ENCODE measurements at regions not wholly inside any gene's neighbourhood (a gene's known extent, or its start where the extent isn't known, plus 50 kb on each side); places are given as distances from the start of the nearest gene placed in this dataset.

DNA sequence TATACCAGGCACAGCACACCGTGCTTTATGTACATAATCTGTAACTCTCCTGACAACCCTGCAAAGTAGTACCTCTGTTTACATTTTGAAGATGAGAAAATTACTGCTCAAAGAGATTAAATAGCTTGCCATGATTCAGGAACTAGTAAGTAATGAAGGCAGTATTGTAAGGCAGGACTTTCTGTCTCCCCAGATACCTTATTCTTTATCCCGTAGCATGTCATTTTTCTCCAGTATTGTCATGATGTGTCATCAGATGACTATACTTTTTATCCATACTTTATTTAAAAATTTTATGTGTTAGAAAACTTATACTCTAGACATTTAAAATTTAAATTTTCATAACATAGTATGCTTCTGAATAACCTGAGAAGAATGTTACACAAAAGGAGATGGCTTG is 188.3 kb upstream of the NUDT6 start:
- no peaks in the 10 kb centered on the region for H3K4me1 ChIP-seq (ENCODE audit: low read length)
- H3K4me2 ChIP-seq (ENCODE audit: low read length), result no peak overlapping the region
- no peak overlapping the region for H2AFZ ChIP-seq (ENCODE audit: low read depth, low read length)
- no peak overlapping the region for H3K27ac ChIP-seq (ENCODE audit: low read length)
- no peak overlapping the region for H3K4me3 ChIP-seq (ENCODE audit: low read length)
- H4K20me1 ChIP-seq (ENCODE audit: insufficient read depth, low read length), result no peaks in the 10 kb centered on the region
- H3K27me3 ChIP-seq (ENCODE audit: low read depth, low read length), result no peaks in the 10 kb centered on the region
- no peaks in the 10 kb centered on the region for H3K9me3 ChIP-seq (ENCODE audit: insufficient read depth, low read length)
- H3K36me3 ChIP-seq (replicated peaks; ENCODE audit: low read depth, low read length), result peaks cover 8% of the 10 kb centered on the region
- H3K79me2 ChIP-seq (ENCODE audit: low read length), result no peaks in the 10 kb centered on the region
- TF ChIP-seq, protein P1, sequence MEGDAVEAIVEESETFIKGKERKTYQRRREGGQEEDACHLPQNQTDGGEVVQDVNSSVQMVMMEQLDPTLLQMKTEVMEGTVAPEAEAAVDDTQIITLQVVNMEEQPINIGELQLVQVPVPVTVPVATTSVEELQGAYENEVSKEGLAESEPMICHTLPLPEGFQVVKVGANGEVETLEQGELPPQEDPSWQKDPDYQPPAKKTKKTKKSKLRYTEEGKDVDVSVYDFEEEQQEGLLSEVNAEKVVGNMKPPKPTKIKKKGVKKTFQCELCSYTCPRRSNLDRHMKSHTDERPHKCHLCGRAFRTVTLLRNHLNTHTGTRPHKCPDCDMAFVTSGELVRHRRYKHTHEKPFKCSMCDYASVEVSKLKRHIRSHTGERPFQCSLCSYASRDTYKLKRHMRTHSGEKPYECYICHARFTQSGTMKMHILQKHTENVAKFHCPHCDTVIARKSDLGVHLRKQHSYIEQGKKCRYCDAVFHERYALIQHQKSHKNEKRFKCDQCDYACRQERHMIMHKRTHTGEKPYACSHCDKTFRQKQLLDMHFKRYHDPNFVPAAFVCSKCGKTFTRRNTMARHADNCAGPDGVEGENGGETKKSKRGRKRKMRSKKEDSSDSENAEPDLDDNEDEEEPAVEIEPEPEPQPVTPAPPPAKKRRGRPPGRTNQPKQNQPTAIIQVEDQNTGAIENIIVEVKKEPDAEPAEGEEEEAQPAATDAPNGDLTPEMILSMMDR (IDR thresholded peaks at IDR 0.05; ENCODE audit: low read depth, low read length), result no peak
- no peak for TF ChIP-seq EZH2phosphoT487 (IDR thresholded peaks at IDR 0.05; ENCODE audit: low read depth)
- no peak overlapping the region for H3K9ac ChIP-seq (ENCODE audit: low read length)

DNA sequence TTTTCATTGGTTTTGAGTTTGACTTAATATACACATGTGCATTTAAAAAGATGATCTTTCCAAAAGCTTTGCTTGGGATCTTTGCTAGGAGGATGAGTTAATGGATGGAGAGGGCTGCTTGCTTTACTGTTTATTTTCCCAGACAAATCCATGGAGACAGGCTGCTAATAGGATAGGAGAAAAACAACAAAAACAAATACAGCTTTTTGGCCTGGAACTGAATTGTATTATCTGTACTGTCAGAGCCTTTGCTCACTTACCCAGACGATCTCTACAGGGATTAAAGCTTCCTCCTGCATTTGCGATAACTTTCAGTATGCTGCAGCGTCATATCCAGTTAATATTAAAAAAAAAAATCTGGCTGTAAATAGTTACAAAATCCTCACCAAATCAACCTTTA is 190.8 kb upstream of the NUDT6 start:
- Histone ChIP-seq H3K9ac (ENCODE audit: low read length) (no peak overlapping the region), H4K20me1 (ENCODE audit: insufficient read depth, low read length) (no peaks in the 10 kb centered on the region), H3K27ac (ENCODE audit: low read length) (no peak overlapping the region), H2AFZ (ENCODE audit: low read depth, low read length) (no peak overlapping the region), H3K4me3 (ENCODE audit: low read length) (no peak overlapping the region), H3K36me3 (replicated peaks; ENCODE audit: low read depth, low read length) (peaks cover 8% of the 10 kb centered on the region), H3K4me1 (ENCODE audit: low read length) (no peaks in the 10 kb centered on the region), H3K27me3 (ENCODE audit: low read depth, low read length) (no peaks in the 10 kb centered on the region), H3K4me2 (ENCODE audit: low read length) (no peak overlapping the region), H3K9me3 (ENCODE audit: insufficient read depth, low read length) (no peaks in the 10 kb centered on the region), H3K79me2 (ENCODE audit: low read length) (no peaks in the 10 kb centered on the region)
- no peak for TF ChIP-seq EZH2phosphoT487 (IDR thresholded peaks at IDR 0.05; ENCODE audit: low read depth)
- TF ChIP-seq, protein P1 (IDR thresholded peaks at IDR 0.05; ENCODE audit: low read depth, low read length), result no peak

DNA sequence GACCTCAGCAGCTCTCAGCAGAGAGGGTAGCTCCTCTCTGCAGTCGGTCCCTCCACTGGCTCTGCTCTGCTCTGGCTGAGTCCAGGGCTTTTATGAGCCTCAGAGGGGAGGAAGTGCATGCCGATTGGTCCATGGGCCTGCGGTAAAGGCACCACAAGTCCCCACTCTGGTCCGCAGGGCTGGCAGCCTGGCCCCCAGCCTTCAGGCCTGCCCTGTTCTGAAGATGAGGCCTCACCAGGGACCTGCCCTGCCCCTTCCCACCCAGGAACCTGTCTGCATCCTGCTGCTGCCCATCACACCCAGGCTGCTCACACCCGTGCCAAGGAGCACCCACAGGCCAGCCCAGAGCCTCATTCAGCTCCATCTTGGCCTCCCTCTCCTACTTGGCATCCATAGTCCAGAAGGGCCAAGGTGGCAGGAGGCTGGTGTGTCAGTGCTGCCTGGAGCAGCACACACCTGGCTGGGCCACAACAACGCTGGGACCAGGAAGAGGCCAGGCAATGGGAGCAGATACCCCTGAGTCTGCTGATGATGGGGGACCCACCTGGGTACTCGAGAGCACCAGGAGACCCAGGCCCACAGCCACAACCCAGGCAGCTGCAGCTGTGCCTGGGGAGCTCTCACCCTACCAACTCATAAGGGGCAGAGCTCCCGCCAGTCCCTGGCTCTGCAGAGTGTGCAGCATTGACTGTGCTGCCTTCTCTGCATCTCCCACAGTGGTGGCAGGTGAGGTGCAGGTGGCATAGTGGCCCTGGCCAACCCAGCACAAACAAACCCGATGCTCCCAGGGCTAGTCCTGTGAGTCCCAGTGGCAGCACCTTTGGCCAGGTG is 191.9 kb upstream of the NUDT6 start:
- TF ChIP-seq EZH2phosphoT487 (IDR thresholded peaks at IDR 0.05; ENCODE audit: low read depth), result no peak
- TF ChIP-seq, protein P1 (IDR thresholded peaks at IDR 0.05; ENCODE audit: low read depth, low read length), result no peak
- no peak overlapping the region for H3K4me2 ChIP-seq (ENCODE audit: low read length)
- H2AFZ ChIP-seq (ENCODE audit: low read depth, low read length), result no peak overlapping the region
- H3K36me3 ChIP-seq (replicated peaks; ENCODE audit: low read depth, low read length), result peaks cover 8% of the 10 kb centered on the region
- no peaks in the 10 kb centered on the region for H3K27me3 ChIP-seq (ENCODE audit: low read depth, low read length)
- H3K9me3 ChIP-seq (ENCODE audit: insufficient read depth, low read length), result no peaks in the 10 kb centered on the region
- H3K4me1 ChIP-seq (ENCODE audit: low read length), result no peaks in the 10 kb centered on the region
- no peaks in the 10 kb centered on the region for H3K79me2 ChIP-seq (ENCODE audit: low read length)
- no peak overlapping the region for H3K4me3 ChIP-seq (ENCODE audit: low read length)
- no peaks in the 10 kb centered on the region for H4K20me1 ChIP-seq (ENCODE audit: insufficient read depth, low read length)
- no peak overlapping the region for H3K9ac ChIP-seq (ENCODE audit: low read length)
- no peak overlapping the region for H3K27ac ChIP-seq (ENCODE audit: low read length)

DNA sequence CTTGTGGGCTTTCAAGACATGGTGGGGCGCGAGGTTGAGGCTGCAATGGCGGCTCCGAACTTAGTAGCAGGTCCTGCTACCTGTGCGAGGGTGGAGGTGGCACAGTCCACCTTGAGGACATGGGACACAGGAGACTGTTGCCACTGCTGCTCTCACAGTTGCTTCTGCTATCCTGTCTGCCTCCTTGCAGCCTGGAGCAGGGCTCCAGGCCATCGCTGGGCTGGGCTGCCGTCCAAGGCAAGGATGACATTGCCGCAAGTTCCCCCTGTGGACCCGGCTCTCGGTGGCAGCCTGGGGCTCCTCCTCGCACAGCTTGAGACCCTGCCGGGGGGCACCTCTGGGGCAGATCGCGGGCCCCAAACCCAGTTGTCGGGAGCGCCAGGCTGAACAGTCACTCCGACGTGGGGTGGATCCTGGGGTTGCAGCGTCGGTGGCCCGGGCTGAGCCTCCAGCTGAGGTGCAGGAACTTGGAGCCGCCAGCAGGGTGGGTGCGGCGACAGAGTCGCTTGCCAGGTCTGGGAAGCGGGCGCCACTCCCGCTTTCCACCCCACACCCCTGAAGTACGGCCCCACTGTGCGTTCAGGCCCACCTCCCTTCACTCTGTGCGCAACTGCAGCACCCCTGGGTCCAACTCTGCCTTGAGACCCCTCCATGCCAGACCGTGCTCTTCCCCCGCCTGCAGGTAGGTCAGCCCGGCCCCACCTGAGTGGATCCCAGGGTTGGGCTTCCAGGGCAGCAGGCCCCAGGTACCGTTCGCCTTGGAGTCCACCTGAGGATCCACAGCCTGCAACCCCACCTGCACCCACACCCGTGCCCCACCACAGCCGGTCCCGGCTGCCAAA is 192.7 kb upstream of the NUDT6 start:
- H3K4me1 ChIP-seq (ENCODE audit: low read length), result no peaks in the 10 kb centered on the region
- H3K9me3 ChIP-seq (ENCODE audit: insufficient read depth, low read length), result no peaks in the 10 kb centered on the region
- no peak overlapping the region for H3K4me2 ChIP-seq (ENCODE audit: low read length)
- no peaks in the 10 kb centered on the region for H3K79me2 ChIP-seq (ENCODE audit: low read length)
- H2AFZ ChIP-seq (ENCODE audit: low read depth, low read length), result no peak overlapping the region
- TF ChIP-seq, protein P1 (IDR thresholded peaks at IDR 0.05; ENCODE audit: low read depth, low read length), result no peak
- no peak for TF ChIP-seq EZH2phosphoT487 (IDR thresholded peaks at IDR 0.05; ENCODE audit: low read depth)
- H3K9ac ChIP-seq (ENCODE audit: low read length), result no peak overlapping the region
- H3K36me3 ChIP-seq (replicated peaks; ENCODE audit: low read depth, low read length), result peaks cover 8% of the 10 kb centered on the region
- no peak overlapping the region for H3K4me3 ChIP-seq (ENCODE audit: low read length)
- no peaks in the 10 kb centered on the region for H4K20me1 ChIP-seq (ENCODE audit: insufficient read depth, low read length)
- H3K27ac ChIP-seq (ENCODE audit: low read length), result no peak overlapping the region
- H3K27me3 ChIP-seq (ENCODE audit: low read depth, low read length), result no peaks in the 10 kb centered on the region
